Mesothelial cell of epicardium (in vitro differentiated cells): ENCODE measurements at regions not wholly inside any gene's neighbourhood (a gene's known extent, or its start where the extent isn't known, plus 50 kb on each side); places are given as distances from the start of the nearest gene placed in this dataset.

Experiments
- DNase-seq, 2 experiments: peaks; one replicate each; pipeline ENCODE4 v3.0.0; 2021; ENCODE audit warnings: low spot score in 2 of 2; ENCODE audit not compliant: unreplicated experiment in 2 of 2
- H3K27ac Mint-ChIP-seq: 2 replicates; pipeline ENCODE4 v1.8.0; 2021; ENCODE audit warnings: mixed read lengths
- H3K27me3 Mint-ChIP-seq: 2 replicates; pipeline ENCODE4 v1.8.0; 2021; ENCODE audit warnings: low read depth, mixed read lengths
- H3K36me3 Mint-ChIP-seq: 2 replicates; pipeline ENCODE4 v1.8.0; 2021; ENCODE audit warnings: mixed read lengths
- H3K4me1 Mint-ChIP-seq: 2 replicates; pipeline ENCODE4 v1.8.0; 2021; ENCODE audit warnings: mixed read lengths
- H3K4me3 Mint-ChIP-seq: 2 replicates; pipeline ENCODE4 v1.8.0; 2021; ENCODE audit warnings: mild to moderate bottlenecking, moderate library complexity, mixed read lengths
- H3K9me3 Mint-ChIP-seq: 2 replicates; pipeline ENCODE4 v1.8.0; 2021; ENCODE audit warnings: mixed read lengths
- CTCF ChIP-seq: fragments of 200-600 bp; sonication (generic); IDR thresholded peaks from one replicate; pipeline ENCODE4 v1.5.0; 2021; ENCODE audit warnings: antibody characterized with exemption; ENCODE audit not compliant: unreplicated experiment

- H3K36me3 Mint-ChIP-seq: no peaks in the 10 kb centered on the region
- H3K27me3 Mint-ChIP-seq: peaks cover 42% of the 10 kb centered on the region
- no peaks in the 10 kb centered on the region for H3K4me1 Mint-ChIP-seq
- no peak for DNase-seq
- no peak overlapping the region for H3K4me3 Mint-ChIP-seq
- H3K9me3 Mint-ChIP-seq: peaks cover 44% of the 10 kb centered on the region
- no peak overlapping the region for H3K27ac Mint-ChIP-seq
- no peak for TF ChIP-seq CTCF
These were observed 251.6 kb upstream of the TNRC6C start for GRCh38 chr17:77706938-77707337.

- TF ChIP-seq CTCF: no peak
- DNase-seq: peak in 1 of 2 experiments; percentile 9
- Mint-ChIP-seq H3K36me3 (no peaks in the 10 kb centered on the region), H3K4me3 (no peak overlapping the region), H3K9me3 (peaks cover 38% of the 10 kb centered on the region), H3K27ac (no peak overlapping the region), H3K27me3 (peaks cover 35% of the 10 kb centered on the region), H3K4me1 (no peaks in the 10 kb centered on the region)
These were observed 251.0 kb upstream of the TNRC6C start for GRCh38 chr17:77707546-77707945.

- Mint-ChIP-seq H3K27me3 (peaks cover 35% of the 10 kb centered on the region), H3K9me3 (peaks cover 36% of the 10 kb centered on the region), H3K4me3 (no peak overlapping the region), H3K4me1 (no peaks in the 10 kb centered on the region), H3K36me3 (no peaks in the 10 kb centered on the region), H3K27ac (no peak overlapping the region)
- no peak for DNase-seq
- TF ChIP-seq CTCF: no peak
These were observed 250.5 kb upstream of the TNRC6C start for GRCh38 chr17:77708049-77708448.

GRCh38 chr17:77708936-77709335 lies 249.6 kb upstream of the TNRC6C start:
- peak in 1 of 2 experiments; percentile 29 for DNase-seq
- H3K36me3 Mint-ChIP-seq: no peaks in the 10 kb centered on the region
- H3K27me3 Mint-ChIP-seq: peaks cover 33% of the 10 kb centered on the region
- TF ChIP-seq CTCF: no peak
- peaks cover 31% of the 10 kb centered on the region for H3K9me3 Mint-ChIP-seq
- no peak overlapping the region for H3K4me3 Mint-ChIP-seq
- no peak overlapping the region for H3K27ac Mint-ChIP-seq
- no peaks in the 10 kb centered on the region for H3K4me1 Mint-ChIP-seq

GRCh38 chr17:77709594-77709993 lies 248.9 kb upstream of the TNRC6C start:
- H3K4me1 Mint-ChIP-seq: no peaks in the 10 kb centered on the region
- DNase-seq: no peak
- no peak for TF ChIP-seq CTCF
- H3K27ac Mint-ChIP-seq: no peak overlapping the region
- H3K4me3 Mint-ChIP-seq: no peak overlapping the region
- peaks cover 33% of the 10 kb centered on the region for H3K9me3 Mint-ChIP-seq
- H3K27me3 Mint-ChIP-seq: peaks cover 33% of the 10 kb centered on the region
- H3K36me3 Mint-ChIP-seq: no peaks in the 10 kb centered on the region

- H3K27ac Mint-ChIP-seq: no peak overlapping the region
- no peaks in the 10 kb centered on the region for H3K4me1 Mint-ChIP-seq
- H3K27me3 Mint-ChIP-seq: peaks cover 30% of the 10 kb centered on the region
- peaks cover 4% of the 10 kb centered on the region for H3K36me3 Mint-ChIP-seq
- no peak overlapping the region for H3K4me3 Mint-ChIP-seq
- H3K9me3 Mint-ChIP-seq: peaks cover 31% of the 10 kb centered on the region
- no peak for DNase-seq
- TF ChIP-seq CTCF: no peak
These were observed 245.9 kb upstream of the TNRC6C start for GRCh38 chr17:77712578-77712977.
